ENCODE measurements at regions not wholly inside any gene's neighbourhood (a gene's known extent, or its start where the extent isn't known, plus 50 kb on each side); places are given as distances from the start of the nearest gene placed in this dataset.

DNA sequence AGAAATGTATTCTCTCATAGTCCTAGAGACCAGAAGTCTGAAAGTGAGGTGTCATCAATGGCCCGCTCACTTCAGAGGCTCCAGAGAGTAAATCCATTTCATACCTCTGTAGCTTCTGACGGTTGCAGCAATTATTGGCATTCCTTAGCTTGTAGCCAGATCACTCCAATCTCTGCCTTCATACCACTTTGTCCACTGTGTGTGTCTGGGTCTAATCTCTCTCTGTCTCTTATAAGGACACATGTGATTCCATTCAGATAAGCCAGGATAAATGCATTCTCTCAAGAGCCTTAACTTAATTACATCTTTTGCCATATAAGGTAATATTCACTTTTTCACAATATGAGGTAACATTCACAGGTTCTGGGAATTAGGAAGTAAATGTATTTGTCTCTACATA, 365.7 kb downstream of the GXYLT1 start:
- TF ChIP-seq, protein P1, sequence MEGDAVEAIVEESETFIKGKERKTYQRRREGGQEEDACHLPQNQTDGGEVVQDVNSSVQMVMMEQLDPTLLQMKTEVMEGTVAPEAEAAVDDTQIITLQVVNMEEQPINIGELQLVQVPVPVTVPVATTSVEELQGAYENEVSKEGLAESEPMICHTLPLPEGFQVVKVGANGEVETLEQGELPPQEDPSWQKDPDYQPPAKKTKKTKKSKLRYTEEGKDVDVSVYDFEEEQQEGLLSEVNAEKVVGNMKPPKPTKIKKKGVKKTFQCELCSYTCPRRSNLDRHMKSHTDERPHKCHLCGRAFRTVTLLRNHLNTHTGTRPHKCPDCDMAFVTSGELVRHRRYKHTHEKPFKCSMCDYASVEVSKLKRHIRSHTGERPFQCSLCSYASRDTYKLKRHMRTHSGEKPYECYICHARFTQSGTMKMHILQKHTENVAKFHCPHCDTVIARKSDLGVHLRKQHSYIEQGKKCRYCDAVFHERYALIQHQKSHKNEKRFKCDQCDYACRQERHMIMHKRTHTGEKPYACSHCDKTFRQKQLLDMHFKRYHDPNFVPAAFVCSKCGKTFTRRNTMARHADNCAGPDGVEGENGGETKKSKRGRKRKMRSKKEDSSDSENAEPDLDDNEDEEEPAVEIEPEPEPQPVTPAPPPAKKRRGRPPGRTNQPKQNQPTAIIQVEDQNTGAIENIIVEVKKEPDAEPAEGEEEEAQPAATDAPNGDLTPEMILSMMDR (IDR thresholded peaks at IDR 0.05 in 8 of 11, conservative IDR thresholded peaks at IDR 0.05 in 3 of 11) = no peak
- TF ChIP-seq POLR2AphosphoS5 (IDR thresholded peaks at IDR 0.05) (no peak), POLR2A (IDR thresholded peaks at IDR 0.05) (no peak)
